ENCODE measurements at regions not wholly inside any gene's neighbourhood (a gene's known extent, or its start where the extent isn't known, plus 50 kb on each side); places are given as distances from the start of the nearest gene placed in this dataset.

DNA sequence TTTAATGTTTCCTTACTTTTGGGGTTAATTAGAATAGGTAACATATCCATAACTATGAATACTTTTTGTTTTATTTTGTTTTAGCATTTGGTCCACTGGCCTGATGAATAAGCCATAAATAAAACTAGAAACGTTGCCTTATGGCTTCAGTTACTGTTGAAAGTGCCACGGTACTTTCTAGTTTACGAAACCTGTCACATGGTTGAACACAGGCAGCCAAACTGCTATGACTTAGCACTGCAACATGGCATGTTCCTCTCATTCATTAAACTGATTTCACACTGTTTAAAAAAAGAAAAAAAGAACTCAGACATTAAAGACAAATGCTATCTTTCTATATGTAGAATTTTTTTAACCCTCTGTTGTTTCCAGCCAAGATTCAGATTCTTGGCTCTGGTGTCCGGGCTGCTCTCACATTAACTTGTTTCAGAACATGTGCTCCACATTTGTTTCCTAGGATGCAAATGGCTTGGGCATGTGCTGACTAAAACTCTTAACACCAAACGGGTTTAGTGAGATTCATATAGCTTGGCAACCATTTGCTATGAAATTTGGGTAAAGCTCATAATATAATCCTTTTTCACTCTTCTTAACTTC is 323.9 kb upstream of the RND3 start:
- H3K27me3 ChIP-seq (ENCODE audit: control insufficient read depth in 4 of 4, insufficient read depth in 4 of 4, low read length in 3 of 4) = no peaks in the 10 kb centered on the region
- H3K36me3 ChIP-seq (ENCODE audit: control insufficient read depth in 4 of 4, insufficient read depth in 3 of 4, low read depth in 1 of 4, low read length in 3 of 4) = no peaks in the 10 kb centered on the region
- no peak for DNase-seq (ENCODE audit: low spot score)
- no peak for TF ChIP-seq TAF1 (conservative IDR thresholded peaks at IDR 0.05)
- no peak for TF ChIP-seq FOXA2 (IDR thresholded peaks at IDR 0.05)
- no peak for TF ChIP-seq RXRA (IDR thresholded peaks at IDR 0.05)
- TF ChIP-seq HNF4A (conservative IDR thresholded peaks at IDR 0.05) = no peak
- TF ChIP-seq EGR1 (IDR thresholded peaks at IDR 0.05; ENCODE audit: low read depth in 2 of 2) = no peak
- no peak for TF ChIP-seq JUND (IDR thresholded peaks at IDR 0.05)
- TF ChIP-seq, protein P1, sequence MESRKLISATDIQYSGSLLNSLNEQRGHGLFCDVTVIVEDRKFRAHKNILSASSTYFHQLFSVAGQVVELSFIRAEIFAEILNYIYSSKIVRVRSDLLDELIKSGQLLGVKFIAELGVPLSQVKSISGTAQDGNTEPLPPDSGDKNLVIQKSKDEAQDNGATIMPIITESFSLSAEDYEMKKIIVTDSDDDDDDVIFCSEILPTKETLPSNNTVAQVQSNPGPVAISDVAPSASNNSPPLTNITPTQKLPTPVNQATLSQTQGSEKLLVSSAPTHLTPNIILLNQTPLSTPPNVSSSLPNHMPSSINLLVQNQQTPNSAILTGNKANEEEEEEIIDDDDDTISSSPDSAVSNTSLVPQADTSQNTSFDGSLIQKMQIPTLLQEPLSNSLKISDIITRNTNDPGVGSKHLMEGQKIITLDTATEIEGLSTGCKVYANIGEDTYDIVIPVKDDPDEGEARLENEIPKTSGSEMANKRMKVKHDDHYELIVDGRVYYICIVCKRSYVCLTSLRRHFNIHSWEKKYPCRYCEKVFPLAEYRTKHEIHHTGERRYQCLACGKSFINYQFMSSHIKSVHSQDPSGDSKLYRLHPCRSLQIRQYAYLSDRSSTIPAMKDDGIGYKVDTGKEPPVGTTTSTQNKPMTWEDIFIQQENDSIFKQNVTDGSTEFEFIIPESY (IDR thresholded peaks at IDR 0.05) = no peak
- TF ChIP-seq SP1 (IDR thresholded peaks at IDR 0.05) = no peak
- TF ChIP-seq, protein P2, sequence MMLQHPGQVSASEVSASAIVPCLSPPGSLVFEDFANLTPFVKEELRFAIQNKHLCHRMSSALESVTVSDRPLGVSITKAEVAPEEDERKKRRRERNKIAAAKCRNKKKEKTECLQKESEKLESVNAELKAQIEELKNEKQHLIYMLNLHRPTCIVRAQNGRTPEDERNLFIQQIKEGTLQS (IDR thresholded peaks at IDR 0.05) = no peak
- TF ChIP-seq, protein P3, sequence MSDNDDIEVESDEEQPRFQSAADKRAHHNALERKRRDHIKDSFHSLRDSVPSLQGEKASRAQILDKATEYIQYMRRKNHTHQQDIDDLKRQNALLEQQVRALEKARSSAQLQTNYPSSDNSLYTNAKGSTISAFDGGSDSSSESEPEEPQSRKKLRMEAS (IDR thresholded peaks at IDR 0.05) = no peak
- TF ChIP-seq RAD21 (IDR thresholded peaks at IDR 0.05) = no peak
- TF ChIP-seq FOXA1 (IDR thresholded peaks at IDR 0.05) = no peak
- no peaks in the 10 kb centered on the region for H3K9me3 ChIP-seq (ENCODE audit: control insufficient read depth in 4 of 4, low read length in 3 of 4)
- H3K4me1 ChIP-seq (ENCODE audit: control insufficient read depth in 4 of 4, insufficient read depth in 4 of 4, low read length in 3 of 4) = peaks cover 0 to 1% (median 0%) of the 10 kb centered on the region in 4 donors
- WGBS = 53% methylated on average over 5 of the region's 5 CpGs
- no peak overlapping the region for H3K4me3 ChIP-seq (ENCODE audit: low read depth in 1 of 3, low read length in 3 of 3)
- no peak overlapping the region for H3K9ac ChIP-seq (ENCODE audit: low read depth in 1 of 2, low read length in 2 of 2)
- H3K27ac ChIP-seq (ENCODE audit: low read depth in 1 of 2, low read length in 2 of 2) = no peak overlapping the region

DNA sequence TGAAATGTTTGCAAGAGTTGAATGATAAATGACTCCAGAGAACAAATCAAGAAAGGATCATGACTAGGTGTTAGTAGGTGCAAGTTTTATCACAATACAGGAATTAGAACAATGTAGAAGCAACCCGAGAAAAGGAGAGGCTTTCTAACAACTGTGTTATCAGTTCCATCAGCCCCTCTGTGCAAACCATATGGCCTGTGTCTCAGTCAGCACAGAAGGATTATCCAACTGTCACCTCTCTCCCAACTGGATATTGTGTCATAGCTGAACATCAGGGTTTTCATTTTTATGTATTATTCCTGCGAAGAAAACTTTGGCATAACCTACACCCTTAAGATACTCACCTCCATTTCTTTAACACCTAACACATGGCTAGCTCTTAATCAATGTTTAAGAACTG is 321.6 kb upstream of the RND3 start:
- Histone ChIP-seq H3K36me3 (ENCODE audit: control insufficient read depth in 4 of 4, insufficient read depth in 3 of 4, low read depth in 1 of 4, low read length in 3 of 4) (no peaks in the 10 kb centered on the region), H3K27me3 (ENCODE audit: control insufficient read depth in 4 of 4, insufficient read depth in 4 of 4, low read length in 3 of 4) (no peaks in the 10 kb centered on the region), H3K9ac (ENCODE audit: low read depth in 1 of 2, low read length in 2 of 2) (no peak overlapping the region), H3K9me3 (ENCODE audit: control insufficient read depth in 4 of 4, low read length in 3 of 4) (no peaks in the 10 kb centered on the region), H3K4me1 (ENCODE audit: control insufficient read depth in 4 of 4, insufficient read depth in 4 of 4, low read length in 3 of 4) (peaks cover 0 to 1% (median 0%) of the 10 kb centered on the region in 4 donors), H3K27ac (ENCODE audit: low read depth in 1 of 2, low read length in 2 of 2) (no peak overlapping the region), H3K4me3 (ENCODE audit: low read depth in 1 of 3, low read length in 3 of 3) (no peak overlapping the region)
- WGBS = 76% methylated on average over 2 of the region's 2 CpGs
- TF ChIP-seq, protein P4, sequence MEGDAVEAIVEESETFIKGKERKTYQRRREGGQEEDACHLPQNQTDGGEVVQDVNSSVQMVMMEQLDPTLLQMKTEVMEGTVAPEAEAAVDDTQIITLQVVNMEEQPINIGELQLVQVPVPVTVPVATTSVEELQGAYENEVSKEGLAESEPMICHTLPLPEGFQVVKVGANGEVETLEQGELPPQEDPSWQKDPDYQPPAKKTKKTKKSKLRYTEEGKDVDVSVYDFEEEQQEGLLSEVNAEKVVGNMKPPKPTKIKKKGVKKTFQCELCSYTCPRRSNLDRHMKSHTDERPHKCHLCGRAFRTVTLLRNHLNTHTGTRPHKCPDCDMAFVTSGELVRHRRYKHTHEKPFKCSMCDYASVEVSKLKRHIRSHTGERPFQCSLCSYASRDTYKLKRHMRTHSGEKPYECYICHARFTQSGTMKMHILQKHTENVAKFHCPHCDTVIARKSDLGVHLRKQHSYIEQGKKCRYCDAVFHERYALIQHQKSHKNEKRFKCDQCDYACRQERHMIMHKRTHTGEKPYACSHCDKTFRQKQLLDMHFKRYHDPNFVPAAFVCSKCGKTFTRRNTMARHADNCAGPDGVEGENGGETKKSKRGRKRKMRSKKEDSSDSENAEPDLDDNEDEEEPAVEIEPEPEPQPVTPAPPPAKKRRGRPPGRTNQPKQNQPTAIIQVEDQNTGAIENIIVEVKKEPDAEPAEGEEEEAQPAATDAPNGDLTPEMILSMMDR (IDR thresholded peaks at IDR 0.05; ENCODE audit: low read depth, low read length, missing input control) = no peak
- TF ChIP-seq FOXA1 (IDR thresholded peaks at IDR 0.05) = no peak
- TF ChIP-seq, protein P1 (IDR thresholded peaks at IDR 0.05) = no peak
- no peak for DNase-seq (ENCODE audit: low spot score)

Measured in liver (tissue), 8 donors.